NB4 (cell line): ENCODE measurements at regions not wholly inside any gene's neighbourhood (a gene's known extent, or its start where the extent isn't known, plus 50 kb on each side); places are given as distances from the start of the nearest gene placed in this dataset.

Experiments used
- CTCF ChIP-seq: IDR thresholded peaks from one replicate; pipeline ENCODE4 v1.5.1; 2012; ENCODE audit warnings: low read depth, low read length
- MAX ChIP-seq: IDR thresholded peaks from 2 replicates; pipeline ENCODE4 v1.6.1; 2011; ENCODE audit warnings: low read depth, low read length
- POLR2A ChIP-seq: IDR thresholded peaks from 2 replicates; pipeline ENCODE4 v1.6.1; 2011; ENCODE audit warnings: mild to moderate bottlenecking; ENCODE audit not compliant: insufficient read length; ENCODE audit errors: extremely low read depth

GRCh38 chr5:135743705-135744411 lies 90.6 kb upstream of the SLC25A48 start:
- TF ChIP-seq POLR2A = no peak
- no peak for TF ChIP-seq CTCF
- no peak for TF ChIP-seq MAX
